CD4-positive, alpha-beta T cell treated with Interleukin-15 for 1 hour (primary cell): ENCODE measurements at regions not wholly inside any gene's neighbourhood (a gene's known extent, or its start where the extent isn't known, plus 50 kb on each side); places are given as distances from the start of the nearest gene placed in this dataset.
"Not testable (repeated sequence)": the region's sequence is repeated elsewhere in the genome, so short reads cannot be mapped to it uniquely, and the experiment has no call there.

Source experiments
- DNase-seq: peaks from one replicate; pipeline ENCODE4 v3.0.0-alpha.2; 2020

DNA sequence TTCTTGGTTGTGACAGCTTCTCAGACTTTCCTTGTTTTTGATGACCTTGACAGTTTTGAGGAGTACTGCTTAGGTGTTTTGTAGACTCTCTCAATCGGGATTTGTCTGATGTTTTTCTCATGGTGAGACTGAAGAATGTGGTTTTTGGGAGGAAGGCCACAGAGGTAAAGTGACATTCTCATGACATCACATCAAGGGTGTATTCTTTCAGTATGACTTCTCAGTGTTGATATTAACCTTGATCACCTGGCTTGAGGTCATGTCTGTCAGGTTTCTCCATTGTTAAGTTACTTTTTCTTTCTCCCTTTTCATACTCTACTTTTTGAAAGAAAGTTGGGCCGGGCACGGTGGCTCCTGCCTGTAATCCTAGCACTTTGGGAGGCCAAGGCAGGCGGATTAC is 269.9 kb downstream of the ZNF37A start:
- not testable (repeated sequence) for DNase-seq

DNA sequence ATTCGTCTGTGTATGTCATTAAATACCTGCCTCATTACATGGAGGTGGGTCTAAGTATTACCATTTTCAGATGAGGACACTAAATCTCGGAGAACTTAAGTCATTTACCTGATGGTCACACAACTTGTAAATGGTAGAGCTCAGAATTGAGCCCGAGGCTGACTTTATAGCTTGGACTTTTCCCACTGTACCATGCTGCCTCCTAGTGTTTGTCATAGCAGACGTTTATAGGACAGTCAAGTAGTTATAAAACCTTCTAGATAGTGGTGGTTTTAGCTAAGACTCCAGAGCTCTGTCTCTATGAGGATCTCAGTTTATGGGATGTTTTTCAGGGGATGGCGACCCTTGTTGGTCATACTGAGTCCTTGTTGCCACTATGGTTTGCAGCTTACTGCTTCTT is 271.8 kb downstream of the ZNF37A start:
- DNase-seq, result not testable (repeated sequence)

DNA sequence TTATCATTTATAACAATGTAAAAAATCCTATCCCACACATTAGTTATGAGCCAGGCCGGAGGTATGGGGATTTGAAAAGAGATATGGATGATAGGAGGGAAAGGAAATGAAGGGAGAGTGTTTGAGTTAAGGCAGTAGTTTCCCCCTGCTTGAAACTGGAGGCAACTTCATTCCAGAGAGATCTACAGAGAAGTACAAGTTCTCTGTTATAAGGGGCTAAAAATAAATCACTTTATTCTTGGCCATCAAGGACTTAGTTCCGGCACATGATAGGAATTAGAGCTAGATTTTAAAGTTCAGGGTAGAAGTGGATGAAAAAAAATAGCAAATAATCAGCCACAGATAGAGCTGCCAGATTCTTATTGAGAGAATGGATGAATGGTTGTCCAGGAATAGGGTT is 289.7 kb downstream of the ZNF37A start:
- not testable (repeated sequence) for DNase-seq

DNA sequence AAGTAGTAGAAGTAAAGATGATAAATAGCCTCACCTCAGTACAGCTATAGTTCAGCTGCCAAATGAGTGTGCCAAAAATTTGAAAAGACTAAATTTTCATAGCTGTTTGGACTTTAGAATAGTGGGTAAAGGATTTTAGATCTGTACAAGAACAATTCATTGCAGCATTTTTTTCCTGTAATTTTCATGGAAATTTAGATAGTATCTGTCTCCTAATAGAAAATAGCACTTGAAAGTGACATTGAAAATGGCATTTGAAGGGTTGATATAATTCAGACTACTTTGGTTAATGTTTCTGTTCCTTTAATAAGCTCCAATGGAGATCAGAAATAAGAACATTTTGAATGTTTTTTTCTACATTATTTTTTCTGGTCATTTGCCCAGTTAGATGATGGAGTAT is 292.7 kb downstream of the ZNF37A start:
- not testable (repeated sequence) for DNase-seq

DNA sequence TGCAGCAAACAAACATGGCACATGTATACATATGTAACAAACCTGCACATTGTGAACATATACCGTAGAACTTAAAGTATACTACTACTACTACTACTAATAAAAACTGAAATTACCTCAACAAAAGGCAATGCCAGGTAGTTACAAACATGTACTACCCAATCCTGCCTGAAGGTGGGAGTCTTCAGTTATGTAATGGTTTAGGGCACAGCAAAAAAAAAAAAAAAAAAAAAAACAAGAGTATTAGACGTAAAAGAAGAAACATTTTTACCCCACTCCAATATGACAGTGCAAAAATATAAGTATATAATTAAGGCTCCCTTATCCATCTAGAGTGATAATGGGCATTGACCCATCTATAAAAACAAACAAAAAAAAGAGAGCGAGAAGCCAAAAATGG is 296.6 kb downstream of the ZNF37A start:
- DNase-seq, result not testable (repeated sequence)

DNA sequence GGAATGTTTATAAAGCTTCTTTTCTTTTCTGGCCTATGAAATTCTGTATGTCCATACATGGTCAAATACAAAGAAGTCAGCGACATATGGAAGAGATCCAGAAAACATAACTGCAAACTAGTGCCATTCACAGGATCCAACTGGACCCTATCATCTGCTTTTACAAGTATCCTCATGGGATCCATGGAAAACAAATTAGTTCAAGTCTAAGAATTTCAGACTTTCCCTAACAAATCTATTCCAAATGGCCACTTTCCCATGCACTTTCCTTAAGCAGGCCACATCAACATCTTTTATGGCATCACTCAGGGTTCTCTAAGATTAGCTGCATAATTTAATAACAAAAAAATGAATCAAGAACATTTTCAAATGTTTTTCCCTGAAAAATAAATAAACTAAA is 301.3 kb downstream of the ZNF37A start:
- DNase-seq, result not testable (repeated sequence)

DNA sequence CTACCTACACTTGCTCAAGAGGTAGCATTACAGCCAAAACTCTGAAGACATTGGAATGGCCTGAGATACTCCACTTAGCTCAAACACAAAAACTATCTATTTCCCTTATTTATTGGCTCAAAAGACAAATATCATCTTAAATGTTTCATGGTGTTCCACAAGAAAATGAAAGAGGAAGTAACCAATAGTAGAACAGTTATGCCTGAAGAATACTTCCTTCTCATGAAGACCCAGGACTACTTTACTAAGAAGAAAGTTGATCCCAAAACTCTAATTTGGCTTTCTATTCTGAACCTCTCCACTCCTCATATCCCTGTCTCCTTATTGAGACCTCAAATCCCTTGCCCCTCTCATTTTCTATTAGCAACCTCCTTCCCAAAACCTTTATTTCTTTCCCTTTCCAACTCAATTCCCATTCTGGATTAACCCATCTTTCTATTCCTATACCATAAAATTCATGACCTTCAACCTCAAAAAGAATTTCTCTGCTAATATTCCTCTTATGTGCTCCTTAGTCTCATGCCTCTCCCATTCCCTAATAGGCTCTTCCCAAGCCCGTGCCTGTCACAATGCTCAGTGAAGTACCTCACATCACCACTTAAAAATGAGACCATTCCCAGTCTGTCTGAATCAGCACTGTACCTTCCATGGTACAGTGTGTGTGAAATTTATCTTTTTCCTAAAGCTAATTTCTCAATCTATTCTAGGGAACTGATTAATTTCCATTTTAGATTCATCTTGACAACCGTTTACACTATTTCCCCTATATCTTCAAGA is 302.2 kb downstream of the ZNF37A start:
- DNase-seq, result not testable (repeated sequence)

DNA sequence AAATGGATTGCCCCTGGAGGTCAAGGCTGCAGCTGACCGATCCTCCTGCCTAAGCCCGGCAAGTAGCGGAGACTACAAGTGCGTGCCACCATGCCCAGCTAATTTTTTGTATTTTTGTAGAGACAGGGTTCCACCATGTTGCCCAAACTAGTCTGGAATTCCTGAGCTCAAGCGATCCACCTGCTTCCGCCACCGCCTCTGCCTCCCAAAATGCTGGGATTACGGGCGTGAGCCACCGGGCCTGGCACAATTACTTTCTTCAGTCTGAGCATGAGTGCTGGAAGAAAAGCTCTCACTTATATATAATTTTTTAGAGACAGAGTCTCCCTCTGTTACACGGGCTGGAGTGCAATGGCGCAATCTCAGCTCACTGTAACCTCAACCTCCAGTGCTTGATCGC is 307.4 kb downstream of the ZNF37A start:
- not testable (repeated sequence) for DNase-seq

DNA sequence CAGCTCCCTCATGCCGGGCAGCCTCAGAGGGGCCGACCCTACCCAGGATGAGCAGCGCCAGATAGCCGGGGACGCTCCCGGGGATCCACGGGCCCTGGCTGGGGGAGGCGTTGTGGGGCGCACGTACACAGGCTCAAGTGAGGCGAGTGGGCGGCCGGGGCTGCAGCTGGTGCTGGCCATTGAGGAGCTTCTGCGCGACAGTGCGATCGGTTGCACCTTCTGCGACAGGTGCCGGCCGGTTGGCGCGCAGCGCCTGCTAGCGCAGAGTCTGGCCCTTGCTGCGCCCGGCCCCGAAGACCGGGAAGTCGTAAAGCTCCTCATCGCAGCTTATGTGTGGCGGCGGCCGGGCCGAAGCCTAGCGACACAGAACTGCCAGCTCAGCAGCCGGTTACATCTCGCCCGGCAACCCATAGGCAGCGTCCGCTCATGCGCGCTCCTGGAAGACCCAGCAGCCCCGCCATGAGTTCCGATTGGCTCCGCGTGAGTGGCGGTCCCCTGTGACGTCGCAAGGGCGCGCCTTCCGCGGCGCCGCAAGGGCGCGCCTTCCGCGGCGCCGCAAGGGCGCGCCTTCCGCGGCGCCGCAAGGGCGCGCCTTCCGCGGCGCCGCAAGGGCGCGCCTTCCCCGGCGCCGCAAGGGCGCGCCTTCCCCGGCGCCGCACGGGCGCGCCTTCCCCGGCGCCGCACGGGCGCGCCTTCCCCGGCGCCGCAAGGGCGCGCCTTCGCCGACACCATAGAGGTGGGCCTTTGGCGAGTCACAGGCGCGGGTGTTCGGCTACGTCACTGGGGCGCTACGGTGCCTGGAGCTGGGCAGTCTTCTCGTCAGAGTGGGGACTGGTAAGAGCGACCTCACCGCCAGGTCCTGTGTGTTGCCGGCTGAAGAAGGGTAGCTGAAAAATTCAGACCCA is 308.6 kb downstream of the ZNF37A start:
- peak; percentile 96 for DNase-seq

DNA sequence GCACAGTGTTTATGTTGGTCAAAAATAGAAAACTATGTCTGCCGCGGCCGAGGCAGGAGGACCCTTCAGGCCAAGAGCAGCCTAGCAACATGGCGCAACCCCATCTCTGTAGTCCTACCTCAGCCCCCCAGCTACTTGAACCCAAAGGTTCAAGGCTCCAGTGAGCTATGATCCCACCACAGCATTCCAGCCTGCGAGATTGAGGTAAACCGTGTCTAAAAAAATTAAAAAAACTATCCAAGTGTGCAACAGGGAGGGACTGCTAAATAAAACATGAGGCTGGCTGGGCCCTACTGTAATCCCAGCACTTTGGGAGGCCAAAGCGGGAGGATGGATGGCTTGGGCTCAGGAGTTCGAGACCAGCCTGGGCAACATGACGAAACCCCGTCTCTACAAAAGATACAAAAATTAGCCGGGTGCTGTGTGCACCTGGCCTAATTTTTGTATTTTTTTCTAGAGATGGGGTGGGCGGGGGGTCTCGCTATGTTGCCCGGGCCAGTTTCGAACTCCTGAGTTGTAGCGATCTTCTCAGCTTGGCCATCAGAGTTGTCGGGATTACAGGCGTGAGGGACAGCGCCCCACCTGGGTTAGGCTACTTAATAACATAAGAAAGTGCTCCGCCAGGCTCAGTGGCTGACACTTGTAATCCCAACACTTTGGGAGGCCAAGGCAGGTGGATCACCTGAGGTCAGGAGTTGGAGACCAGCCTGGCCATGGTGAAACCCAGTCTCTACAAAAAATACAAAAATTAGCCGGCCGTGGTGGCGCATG is 309.4 kb downstream of the ZNF37A start:
- not testable (repeated sequence) for DNase-seq

DNA sequence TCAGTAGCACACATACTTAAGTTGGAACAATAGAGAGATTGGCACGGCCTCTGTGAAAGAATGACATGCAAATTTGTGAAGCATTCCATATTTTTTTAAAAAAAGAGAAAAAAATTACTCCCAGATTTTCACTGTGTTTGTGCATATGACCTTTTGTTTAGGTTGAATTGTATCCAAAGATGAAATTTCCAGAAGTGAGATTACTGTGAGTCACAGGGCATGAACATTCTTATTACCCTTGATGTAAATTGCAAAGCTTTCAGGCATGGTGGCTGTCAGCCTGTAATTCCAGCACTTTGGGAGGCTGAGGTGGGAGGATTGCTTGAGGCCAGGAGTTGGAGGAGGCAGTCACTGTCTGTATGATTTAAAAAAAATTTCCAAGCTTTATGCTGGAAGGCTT is 329.5 kb downstream of the ZNF37A start:
- not testable (repeated sequence) for DNase-seq

DNA sequence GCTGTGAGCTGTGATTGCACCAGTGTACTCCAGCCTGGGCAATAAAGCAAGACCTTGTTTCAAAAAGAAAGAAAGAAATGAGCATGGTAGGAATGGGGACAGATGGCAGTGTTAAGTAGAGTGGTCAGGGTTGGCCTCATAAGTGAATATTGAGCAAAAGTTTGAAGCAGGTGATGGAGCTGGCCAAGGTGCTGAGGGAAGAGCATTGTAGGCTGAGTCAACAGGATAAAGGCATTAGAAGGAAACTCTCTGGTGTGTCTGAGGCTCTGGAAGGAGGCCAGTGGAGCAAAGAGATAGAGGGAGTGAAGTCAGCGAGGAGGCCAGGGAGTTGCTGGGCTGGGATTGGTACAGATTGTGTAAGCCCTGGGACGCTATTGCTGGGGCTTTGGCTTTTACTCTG is 336.1 kb downstream of the ZNF37A start:
- DNase-seq, result not testable (repeated sequence)

DNA sequence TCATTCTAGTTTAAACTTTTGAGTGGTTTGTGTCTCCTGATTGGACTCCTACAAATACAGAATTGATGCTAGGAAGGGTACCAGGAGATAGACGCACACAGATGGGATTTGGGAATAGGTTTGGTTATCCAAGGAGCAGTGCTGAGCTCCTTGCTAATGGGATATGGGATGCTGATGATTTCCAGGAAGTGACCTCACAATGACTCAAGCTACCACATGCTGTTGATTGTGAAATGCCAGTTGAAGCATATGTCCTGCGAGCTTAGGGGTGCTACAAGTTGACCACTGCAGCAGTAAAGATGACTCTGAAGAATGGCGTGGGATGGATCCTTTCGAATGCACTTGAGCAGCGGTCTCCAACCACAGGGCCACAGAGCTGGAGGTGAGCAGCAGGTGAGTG is 343.2 kb downstream of the ZNF37A start:
- not testable (repeated sequence) for DNase-seq

DNA sequence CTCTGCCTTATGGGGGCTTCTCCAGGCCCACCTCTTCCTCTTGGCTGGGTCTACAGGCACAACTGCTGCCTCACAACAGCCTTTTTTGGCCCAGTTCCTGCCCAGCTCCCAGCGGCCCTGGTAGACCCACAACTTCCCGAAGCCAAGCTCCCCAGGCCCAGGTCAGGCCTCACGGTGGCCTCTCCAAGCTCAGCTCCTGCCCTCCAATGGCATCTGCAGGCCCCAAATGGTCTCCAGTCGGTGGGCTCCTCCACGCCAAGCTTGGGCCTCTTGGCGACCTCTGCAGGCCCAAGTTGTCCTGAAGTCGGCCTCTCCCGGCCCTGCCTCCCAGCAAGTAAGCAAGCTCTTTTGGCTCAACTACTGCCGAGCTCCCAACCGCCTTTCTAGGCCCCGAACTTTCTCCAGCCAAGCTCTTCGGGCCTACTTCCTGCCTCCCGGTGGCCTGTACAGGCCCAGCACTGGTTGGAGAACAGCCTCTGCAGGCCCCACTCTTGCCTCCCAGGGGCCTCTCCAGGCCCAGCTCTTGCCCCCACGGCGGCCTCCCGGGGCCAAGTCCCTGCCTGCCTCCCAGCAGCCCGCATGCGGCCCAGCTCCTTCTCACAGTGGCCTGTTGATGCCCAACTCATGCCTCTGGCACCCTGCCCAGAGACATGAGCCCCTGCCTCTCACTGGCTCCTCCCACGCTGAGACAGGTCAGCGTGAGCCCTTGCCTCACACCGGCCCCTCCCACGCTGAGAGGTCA is 354.6 kb downstream of the ZNF37A start:
- DNase-seq, result not testable (repeated sequence)

DNA sequence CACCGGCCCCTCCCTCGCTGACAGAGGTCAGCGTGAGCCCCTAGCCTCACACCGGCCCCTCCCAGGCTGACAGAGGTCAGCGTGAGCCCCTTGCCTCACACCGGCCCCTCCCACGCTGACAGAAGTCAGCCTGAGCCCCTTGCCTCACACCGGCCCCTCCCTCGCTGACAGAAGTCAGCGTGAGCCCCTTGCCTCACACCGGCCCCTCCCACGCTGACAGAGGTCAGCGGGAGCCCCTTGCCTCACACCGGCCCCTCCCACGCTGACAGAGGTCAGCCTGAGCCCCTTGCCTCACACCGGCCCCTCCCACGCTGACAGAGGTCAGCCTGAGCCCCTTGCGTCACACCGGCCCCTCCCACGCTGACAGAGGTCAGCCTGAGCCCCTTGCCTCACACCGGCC is 355.5 kb downstream of the ZNF37A start:
- DNase-seq, result not testable (repeated sequence)

DNA sequence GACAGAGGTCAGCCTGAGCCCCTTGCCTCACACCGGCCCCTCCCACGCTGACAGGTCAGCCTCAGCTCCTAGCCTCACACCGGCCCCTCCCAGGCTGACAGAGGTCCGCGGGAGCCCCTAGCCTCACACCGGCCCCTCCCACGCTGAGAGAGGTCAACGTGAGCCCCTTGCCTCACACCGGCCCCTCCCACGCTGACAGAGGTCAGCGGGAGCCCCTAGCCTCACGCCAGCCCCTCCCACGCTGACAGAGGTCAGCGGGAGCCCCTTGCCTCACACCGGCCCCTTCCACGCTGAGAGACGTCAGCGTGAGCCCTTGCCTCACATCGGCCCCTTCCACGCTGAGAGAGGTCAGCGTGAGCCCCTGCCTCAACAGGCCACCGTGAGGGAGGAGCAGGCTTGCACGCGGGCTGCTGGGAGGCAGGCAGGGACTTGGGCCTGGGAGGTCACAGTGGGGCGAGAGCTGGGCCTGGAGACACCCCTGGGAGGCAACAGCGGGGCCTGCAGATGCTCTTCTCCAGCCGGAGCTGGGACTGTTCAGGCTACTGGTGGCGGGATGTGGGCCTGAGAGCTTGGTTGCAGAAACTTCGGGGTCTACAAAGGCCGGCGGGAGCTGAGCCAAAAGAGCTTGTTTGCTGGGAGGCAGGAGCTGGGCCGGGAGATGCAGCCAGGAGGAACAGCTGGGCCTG is 356.4 kb downstream of the ZNF37A start:
- not testable (repeated sequence) for DNase-seq

DNA sequence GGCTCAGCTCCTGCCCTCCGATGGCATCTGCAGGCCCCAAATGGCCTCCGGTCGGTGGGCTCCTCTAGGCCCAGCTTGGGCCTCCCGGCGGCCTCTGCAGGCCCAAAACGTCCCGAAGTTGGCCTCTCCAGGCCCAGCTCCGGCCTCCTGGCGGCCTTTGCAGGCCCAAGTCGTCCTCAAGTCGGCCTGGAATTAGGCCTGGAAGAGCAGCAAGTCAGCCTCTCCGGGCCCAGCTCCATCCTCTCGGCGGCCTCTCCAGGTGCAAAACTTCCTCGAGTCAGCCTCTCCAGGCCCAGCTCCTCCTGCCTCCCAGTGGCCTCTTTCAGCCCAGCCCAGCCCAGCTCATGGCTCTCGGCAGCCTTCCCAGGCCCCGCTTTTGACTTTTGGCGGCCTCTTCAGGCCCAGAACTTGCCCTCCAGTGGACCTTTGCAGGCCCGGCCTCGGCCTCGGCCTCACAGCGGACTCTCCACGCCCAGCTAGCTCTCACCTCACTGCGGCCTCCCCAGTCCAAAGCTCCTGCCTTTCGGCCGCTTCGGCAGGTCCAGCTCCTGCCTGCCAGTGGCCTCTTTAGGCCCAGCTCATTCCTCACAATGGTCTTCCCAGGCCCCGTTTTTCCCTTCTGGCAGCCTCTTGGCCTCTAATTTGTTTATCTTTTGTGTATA is 357.3 kb downstream of the ZNF37A start:
- DNase-seq, result not testable (repeated sequence)
